ENCODE measurements at regions not wholly inside any gene's neighbourhood (a gene's known extent, or its start where the extent isn't known, plus 50 kb on each side); places are given as distances from the start of the nearest gene placed in this dataset.

DNA sequence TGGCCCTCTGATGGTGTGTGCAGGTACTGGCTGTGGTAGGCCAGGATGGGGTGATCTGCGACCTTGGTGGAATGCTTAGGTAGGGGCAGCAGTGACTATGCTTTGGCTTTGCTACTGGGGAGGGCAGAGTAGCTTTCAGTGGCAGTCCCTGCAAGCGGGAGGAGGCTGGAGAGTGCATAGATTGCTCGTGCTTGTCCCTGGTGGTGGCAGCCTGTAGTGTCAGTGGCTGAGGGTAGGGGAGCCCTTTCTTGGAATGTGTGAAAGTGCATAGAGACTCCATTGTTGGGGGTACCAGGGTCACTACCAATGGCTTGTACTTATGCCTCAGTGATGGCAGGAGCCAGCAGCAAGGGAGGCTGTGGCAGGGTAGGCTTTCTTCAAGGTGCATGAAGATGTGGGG lies 582.6 kb downstream of the MRPL39 start:
- DNase-seq (ENCODE audit: low spot score), result no peak

DNA sequence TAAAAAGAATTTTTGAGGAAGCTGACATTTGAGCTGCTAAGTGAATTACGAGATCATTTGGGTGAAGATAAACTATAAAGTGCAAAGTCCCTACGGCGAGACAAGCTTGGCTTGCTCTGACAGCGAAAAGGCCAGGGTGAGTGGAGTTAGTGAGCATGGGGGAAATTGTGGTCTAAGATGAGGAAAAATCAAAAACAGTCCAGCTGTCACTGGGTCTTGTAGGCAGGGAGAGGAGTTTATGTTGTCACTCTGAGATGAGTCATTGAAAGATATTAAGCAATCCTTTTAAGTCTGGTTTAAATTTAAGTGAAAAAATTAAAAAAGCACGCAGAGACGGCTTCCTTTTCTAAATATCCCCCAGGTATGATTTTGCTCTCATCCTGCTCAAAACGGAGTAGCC lies 601.9 kb downstream of the MRPL39 start:
- DNase-seq (ENCODE audit: low spot score), result no peak

DNA sequence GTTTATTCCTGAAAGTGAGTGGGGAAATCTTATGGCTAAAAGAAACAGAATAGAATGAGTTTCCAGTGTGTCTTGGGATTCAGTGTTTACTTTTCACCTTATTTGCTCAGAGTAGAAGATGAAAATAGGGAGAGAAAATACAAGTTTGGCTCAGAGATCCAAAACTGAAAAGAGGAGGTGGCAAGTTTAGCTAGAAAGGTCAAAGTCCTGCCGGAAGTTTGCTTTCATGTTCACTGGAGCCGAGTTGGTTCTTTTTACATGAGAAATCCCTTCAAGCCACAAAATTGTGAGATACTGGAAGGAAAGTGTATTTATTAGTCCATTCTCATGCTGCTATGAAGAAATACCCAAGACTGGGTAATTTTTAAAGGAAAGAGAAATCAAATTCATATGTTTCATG lies 604.6 kb downstream of the MRPL39 start:
- DNase-seq (ENCODE audit: low spot score), result no peak

DNA sequence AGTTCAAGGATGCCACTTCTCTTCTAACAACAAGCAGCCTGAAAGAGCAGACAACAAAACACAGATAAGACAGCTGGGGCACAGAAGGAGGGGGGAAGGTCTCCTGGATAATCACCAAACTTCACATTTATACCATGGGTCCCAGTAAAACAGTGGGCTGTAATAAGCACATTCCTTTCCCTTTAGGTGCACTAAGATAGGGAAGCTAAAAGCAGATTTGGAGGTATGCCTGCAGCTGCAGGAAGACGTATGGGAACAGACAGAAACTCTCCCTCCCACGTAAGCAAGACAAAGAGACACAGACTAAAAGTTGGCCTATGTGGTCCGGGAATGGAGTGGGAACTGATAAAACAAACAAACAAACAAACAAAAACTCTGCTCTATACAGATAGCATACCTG lies 612.1 kb downstream of the MRPL39 start:
- no peak for DNase-seq (ENCODE audit: low spot score)

DNA sequence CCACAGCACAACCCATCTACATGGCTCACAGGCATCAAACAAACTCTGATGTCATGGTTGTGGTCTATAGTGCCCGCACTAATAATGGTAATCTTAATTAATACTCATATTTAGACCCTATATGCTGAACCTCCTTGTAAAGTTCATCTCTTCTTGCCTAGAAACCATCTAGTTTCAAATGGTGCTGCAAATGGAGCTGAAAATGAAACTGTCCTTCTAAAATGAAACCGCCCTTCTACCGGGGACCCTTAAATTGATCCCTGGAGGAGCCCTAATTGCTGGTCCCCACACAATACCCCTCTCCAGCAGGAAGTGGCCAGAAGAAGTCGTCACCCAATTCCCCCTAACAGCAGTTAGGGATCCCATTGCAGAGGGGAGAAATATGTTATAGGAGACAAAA lies 612.6 kb downstream of the MRPL39 start:
- no peak for DNase-seq (ENCODE audit: low spot score)

DNA sequence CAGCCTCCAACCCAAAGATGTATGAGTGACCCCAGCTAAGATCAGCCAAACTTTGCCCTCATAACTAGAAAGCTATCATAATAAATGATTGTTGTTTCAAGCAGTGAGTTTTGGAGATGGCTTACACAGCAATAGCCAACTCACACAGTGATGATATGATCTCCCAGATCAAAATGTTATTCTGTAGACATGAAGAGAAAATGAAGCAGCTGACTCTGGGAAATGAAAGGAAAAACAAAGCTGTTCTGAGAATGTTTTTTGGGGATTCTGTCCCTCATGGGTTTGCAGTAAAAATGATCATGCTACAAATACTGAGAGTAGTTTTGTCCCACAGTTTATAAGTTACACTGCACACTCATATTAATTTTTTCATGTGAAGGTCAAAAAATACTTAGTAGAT lies 617.8 kb downstream of the MRPL39 start:
- no peak for DNase-seq (ENCODE audit: low spot score)

DNA sequence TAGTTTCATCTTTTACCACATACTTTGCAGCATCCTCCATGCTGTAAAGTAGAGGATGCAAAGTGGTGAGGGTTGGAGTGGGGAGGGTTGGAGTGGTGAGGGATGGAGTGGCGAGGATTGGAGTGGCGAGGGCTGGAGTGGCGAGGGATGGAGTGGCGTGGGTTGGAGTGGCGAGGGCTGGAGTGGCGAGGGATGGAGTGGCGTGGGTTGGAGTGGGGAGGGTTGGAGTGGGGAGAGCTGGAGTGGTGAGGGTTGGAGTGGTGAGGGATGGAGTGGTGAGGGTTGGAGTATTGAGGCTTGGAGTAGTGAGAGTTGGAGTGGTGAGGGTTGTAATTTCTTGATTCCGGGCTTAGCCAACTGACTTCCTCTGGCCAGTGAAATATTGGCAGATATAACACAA lies 618.3 kb downstream of the MRPL39 start:
- no peak for DNase-seq (ENCODE audit: low spot score)

DNA sequence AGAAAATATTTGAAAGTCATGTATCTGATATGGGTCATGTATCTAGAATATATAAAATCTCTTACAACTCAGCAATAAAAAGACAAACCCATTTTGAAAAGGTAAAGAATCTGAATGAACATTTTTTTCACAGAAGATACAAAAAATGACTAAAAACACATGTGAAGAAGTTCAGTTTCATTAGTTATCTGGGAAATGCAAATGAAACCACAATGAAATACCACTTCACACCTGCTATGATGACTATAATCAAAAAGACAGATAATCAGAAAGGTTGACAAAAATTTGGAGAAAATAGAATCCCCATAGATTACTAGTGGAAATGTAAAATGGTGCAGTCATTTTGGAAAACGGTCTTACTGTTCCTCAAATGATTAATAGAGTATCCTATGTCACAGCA lies 631.0 kb downstream of the MRPL39 start:
- DNase-seq (ENCODE audit: low spot score), result no peak

DNA sequence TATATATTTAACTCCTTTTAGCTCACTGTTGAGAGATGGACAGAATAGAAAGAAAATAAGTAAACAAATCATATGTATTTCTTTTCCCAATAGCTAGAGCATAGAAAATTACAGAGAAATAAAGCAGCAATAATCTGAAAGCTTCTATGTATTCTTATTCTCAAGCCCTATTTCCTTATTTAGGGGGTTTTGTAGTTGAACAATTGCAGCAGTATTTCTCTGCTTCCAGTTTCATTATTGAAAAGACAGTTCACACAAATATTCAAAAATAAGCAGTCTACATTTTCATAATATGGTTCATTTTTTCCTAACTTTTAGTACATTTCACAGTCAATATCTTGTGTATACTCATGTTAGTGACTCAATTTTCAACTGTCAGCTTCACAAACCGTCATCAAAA lies 638.2 kb downstream of the MRPL39 start:
- no peak for DNase-seq (ENCODE audit: low spot score)

DNA sequence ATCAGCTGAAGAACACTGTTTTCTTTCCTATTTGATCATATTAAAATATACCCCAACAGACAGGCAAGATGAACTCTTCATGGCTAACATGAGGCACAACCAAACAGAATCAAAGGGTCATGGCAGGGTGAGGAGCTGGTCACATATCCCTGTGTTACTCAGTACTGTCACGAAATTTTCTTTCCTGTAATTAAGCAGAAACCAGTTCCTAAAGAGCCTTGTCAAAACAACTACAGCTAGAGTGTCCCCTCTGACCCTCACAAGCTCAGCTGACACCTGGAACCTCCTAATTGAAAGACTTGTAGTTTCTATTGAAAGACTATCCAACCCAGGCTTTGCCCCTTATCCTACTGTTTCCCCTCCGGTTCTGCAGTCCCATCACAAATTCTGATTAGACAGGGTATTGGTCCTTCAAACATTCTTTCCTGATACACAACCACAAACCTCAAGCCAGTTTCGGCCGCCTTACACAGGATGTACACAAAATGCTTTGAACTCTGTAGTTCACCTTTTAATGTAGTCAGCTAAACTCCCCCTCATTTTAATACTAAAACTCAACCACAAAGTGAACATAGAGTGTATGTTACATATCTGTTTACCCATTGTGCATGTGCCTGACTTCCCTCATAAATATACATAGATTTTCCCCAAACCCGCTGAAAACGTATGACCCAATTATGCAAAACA lies 651.9 kb downstream of the MRPL39 start:
- no peak for DNase-seq (ENCODE audit: low spot score)

DNA sequence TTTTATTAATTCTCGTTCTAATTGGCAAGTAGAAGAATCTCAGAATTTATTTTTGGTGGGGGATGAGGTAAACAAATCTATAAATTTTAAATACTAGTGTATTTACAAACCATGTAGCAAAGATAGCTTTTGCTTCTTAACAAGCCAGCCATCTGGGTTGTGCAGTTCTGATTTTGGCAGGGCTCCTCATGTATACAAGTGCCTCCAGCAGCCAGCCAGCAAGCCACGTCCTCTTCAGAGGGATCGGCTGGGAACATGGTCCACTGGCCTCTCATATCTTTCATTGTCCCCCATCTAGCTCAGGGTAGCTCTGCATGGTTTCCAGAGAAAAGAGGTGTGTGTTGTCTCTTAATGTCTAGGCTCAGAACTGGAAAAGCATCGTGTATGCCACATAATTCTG lies 659.1 kb downstream of the MRPL39 start:
- no peak for DNase-seq (ENCODE audit: low spot score)

DNA sequence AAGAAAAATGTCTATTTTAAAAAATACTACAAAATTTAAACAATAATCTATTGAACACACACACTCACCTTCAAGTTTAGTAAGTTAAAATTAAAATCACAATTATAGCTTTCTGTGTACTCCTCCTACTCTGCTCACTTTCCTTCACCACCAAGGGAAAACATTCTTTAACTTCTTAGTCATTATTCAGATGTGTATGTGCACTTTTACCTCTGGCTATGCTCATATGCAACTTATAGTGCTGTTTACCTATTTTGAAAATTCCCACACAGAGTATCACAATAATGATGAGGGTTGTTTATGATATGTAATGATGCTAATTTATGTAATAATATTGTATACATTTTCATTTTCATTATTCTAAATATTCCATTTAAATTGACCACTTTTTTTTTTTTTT lies 661.4 kb downstream of the MRPL39 start:
- no peak for DNase-seq (ENCODE audit: low spot score)

DNA sequence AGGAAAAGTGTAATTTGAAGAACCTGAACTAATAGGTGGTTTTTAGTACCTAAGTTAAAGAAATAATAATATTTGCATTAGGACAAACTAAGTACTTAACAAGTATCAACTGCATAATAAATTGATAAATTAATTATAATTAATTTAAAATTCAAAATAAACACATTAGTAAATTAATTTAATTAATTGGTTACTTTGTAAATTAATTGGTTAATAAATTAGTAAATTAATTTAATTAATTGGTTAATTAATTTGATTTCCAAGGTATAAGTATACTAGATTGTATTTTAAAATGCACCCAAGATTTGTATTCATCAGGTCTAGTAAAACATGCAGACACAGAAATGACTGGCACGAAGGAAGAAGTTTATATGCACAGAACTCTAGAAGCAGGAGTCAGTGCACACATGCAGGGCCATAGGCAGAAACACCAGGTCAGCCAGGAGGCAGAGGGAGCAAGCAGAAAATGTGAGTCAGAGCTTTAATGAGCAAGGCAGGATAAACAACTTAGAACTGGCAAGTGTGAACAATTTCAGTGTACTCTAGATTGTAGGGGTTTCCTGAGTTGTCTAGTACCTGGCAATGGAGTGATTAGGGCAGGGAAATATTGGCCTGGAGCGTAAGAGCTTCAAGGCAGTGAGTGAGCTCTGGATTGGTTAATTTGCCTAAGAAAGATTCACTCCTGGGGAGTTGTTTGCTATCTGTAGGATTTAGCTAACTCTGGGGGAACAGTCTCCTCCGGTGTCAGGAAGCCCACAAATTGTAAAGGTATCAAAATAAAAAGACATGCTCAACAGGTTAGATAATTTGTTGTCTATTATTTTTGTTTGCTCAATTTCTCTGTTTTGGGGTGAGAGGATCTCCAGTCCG lies 665.7 kb downstream of the MRPL39 start:
- DNase-seq (ENCODE audit: low spot score), result no peak

DNA sequence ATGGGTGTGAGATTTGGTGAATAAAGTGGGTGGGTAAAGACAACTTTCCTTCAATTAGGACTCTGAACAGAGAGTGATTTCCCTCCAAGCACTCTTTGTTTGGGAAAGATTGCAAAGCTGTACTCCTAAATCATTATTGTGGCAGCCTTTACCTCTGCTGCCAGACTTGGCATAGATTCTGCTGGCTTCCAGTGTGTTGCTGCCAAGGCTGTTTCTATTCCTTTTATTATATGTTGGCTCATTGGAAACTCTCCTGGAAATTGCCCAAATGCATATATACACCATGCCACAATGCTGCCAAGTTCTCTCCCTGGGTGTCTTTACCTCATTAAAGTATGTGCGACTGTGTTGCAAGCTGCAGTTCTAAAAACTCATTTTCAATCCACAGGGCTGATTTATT lies 668.0 kb downstream of the MRPL39 start:
- no peak for DNase-seq (ENCODE audit: low spot score)

DNA sequence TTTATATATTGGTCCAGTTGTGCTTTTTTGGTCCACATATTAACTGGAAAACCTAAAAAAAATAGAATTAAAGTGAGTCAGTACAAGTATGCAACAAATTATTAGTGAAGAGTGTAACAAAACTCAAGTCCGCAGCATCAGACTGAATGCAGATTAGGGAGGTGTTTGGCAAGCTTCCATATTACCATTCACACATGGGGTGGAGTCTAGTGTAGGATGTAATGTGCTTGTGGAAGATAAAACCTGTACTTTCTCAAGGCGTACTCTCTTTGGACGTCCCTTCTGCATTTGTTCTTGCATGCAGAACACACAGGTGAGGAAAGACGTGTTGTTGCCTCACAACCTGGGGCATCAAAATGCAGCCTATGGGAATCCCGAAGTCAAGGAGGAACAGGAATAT lies 668.7 kb downstream of the MRPL39 start:
- no peak for DNase-seq (ENCODE audit: low spot score)

DNA sequence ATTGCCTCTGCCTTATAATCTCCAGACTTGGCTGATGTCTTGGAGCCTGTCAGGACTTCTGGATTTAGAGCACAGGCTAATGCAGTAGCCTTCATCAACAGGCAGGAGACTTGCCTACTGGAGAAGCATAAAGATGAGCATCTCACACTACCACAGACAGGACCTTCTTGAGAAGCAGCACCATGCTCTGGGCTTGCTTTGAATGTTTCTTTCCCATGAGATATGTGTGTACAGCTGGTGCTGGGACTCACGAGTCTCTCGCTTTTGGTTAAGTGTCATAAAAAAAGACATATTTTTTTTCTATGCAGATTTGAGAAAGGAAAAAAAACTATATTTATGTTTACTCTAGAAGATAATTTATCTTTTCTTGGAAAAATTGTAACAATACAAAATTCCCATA lies 671.3 kb downstream of the MRPL39 start:
- DNase-seq (ENCODE audit: low spot score), result no peak

DNA sequence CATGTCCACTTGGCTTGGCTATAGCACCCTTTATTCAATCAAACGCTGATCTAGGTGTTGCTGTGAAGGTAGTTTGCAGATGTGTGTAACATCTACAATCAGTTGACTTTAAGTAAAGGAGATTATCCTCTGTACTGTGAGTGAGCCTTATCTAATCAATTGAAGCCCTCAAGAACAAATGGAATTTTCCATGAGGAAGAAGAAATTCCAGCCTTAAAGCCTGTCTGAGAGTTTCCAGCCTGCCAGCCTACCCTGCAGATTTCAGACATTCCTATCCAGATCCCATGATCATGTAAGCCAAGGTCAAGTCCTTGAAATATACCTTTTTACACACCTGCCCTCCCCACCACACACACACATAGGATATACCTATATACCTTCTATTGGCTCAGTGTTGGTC lies 696.7 kb downstream of the MRPL39 start:
- DNase-seq (ENCODE audit: low spot score), result no peak

DNA sequence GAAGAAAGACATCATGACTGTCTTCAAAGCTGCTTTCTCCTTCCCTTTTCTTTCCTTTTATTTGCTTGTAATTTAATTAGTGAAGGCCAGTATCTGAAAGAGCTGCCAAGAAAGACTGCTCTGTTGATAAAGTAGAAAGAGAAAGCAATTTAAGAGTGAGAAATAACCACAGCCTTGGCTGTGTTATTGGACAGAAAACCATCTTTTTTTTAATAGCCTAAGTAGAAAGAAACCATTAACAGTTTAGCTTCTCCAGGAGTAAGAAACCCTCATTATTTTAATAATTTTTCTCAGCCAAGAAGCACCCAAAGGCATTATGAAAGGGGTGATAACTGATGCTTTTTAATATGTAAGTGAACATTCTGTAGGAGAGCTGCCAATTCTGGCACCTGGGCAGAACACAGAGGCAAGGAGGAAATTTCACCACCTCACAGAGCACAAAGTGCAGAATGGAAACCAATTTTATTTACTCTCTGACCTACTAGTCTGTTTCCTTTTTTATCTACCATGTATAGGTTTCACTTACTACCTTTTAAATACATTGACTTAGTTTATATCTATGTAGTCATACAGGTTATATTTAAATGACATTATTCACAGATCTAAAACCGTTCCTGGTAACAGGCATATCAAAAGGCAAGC lies 703.2 kb downstream of the MRPL39 start:
- DNase-seq (ENCODE audit: low spot score), result no peak

DNA sequence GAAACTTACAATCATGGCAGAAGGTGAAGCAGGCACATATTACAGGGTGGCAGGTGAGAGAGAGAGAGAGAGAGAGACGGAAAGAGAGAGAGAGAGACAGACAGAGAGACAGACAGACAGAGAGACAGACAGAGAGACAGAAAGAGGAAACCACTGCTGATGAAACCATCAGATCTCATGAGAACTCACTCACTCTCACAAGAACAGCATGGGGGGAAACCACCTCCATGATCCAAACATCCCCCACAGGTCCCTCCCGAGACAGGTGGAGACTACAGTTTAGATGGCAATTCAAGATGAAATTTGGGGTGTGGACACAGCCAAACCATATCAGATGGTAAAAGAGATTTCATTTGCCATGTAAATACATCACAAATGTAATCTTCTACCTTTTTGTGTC lies 708.1 kb downstream of the MRPL39 start:
- DNase-seq (ENCODE audit: low spot score), result no peak

DNA sequence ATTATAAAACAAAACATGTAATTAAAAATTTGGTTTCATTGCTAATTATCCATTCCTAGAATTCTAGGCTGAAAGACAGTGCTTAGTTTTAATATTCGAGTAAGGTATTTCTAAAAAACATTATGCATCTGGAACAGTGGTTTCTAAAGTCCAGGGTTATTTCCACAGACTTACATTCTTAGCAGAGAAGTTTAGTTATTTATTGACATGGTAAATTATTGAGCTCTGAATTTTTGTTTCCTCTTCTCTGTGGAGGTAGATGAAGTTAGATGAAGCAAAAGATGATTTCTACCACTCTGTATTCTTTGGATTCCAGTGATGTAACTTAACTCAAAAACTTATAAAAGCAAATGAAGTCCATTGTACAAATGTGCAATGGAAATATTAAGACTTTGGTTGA lies 709.4 kb downstream of the MRPL39 start:
- no peak for DNase-seq (ENCODE audit: low spot score)

DNA sequence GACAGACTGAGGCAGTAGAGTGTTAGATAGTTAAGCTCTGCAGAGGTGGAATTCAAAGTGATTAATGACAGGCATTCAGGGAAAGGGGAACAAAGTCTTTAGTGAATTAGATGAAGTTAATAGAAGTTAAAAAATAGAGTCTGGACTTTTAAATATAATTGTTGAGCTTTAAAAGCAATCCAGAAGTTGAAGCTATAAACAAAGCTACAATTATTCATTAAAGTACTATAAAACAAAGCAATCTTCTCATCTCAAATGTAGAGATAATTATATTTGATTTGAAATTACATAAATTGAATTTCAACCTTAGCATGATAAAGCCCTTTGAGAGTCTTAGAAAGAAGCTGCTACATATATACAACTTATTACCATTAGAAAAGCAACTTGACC lies 710.6 kb downstream of the MRPL39 start:
- no peak for DNase-seq (ENCODE audit: low spot score)

DNA sequence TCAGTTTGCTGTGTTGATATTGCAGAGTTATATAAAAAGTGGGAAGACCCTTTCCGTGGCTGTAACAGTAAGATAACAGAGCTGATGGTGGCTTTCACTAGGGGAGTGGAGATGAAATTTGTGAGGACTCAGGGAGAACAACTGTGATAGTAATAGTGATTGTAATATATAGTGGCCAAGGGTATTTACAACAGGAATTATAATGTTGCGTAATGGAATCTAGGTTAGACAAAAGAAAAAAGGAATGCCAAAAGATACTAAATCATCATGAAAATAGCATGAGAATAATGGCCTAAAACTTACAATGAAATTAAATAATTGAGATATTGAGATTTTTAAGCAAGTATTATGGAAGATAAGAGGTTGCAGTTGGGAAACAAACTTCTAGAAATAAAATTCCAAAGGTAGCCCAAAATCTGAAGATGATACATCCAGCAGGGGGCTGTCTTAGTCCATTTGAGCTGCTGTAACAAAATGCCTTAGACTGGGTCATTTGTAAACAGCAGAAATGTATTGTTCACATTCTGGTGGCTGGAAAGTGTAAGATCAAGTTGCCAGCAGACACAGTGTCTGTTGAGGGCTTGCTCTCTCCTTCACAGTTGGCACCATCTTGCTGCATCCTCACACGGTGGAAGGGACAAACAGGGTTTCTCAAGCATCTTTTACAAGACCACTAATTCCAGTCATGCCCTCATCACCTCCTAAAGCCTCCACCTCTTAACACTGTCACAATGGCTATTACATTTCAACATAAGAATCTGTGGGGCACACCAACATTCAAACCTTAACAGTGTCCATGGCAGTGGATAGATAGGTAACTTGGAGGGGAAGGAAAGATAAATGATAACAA lies 711.2 kb downstream of the MRPL39 start:
- no peak for DNase-seq (ENCODE audit: low spot score)

Data from left forelimb (tissue), 1 donor.